ENCODE measurements at regions not wholly inside any gene's neighbourhood (a gene's known extent, or its start where the extent isn't known, plus 50 kb on each side); places are given as distances from the start of the nearest gene placed in this dataset.
A peak's percentile ranks its signal among the peaks of the same experiment; 100 is the strongest.
"Not testable (repeated sequence)": the region's sequence is repeated elsewhere in the genome, so short reads cannot be mapped to it uniquely, and the experiment has no call there.

DNA sequence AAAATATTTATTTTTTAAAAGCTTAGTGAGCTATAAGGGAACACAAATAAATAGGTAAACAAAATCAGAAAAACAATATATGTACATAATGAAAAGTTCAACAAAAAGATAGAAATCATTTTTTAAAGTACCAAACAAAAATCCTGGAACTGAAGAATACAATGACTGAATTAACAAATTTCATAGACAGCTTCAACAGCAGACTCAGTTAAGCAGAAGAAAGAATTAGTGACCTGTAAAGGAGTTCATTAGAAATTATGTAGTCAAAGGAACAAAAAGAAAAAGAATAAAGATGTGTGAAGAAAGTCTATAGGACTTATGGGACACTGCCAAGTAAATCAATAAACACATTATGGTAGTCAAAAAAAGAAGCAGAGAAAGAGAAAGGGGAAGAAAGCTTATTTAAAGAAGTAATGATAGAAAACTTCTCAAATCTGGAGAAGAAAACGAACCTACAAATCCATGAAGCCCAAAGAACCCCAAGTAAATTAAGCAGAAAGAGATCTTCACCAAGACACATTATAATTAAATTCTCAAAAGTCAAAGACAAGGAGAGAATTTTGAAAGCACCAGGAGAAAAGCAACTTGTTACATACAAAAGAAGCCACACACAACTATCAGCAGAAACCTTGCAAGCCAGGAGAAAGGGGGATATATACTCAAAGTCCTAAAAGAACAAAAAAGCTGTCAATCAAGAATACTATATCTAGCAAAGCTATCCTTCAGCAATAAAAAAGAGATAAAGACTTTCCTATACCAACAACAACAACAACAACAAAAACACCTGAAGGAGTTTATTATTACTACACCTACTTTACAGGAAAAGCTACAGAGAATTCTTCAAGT is 338.9 kb downstream of the PTTG2 start:
- ATAC-seq (no peak), DNase-seq (no peak)
- intact Hi-C loops (cut with DNase I, micrococcal nuclease) = no loop called here

DNA sequence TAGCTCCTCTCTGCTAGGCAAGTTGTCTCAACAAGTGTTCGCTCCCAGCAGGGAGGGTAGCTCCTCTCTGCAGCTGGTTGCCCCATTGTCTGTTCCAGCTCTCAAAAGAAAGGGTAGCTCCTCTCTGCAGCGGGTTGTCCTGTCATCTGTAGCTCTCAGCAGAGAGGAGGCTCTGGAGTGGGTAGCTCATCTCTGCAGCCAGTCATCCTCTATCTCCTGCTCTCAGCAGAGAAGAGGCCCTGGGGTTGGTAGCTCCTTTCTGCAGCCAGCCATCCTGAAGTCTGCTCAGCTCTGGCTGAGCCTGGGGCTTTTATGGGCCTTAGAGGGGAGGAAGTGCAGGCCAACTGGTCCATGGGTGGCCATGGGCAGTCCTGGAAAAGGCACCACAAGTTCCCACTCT is 342.7 kb downstream of the PTTG2 start:
- intact Hi-C loops (cut with DNase I, micrococcal nuclease) = no loop called here
- no peak for ATAC-seq
- DNase-seq = no peak

- ATAC-seq; DNase-seq; intact Hi-C loops (cut with DNase I, micrococcal nuclease): not testable (repeated sequence)
Observed at GRCh38 chr4:38304460-38304859, 344.3 kb downstream of the PTTG2 start.

GRCh38 chr4:38306482-38307071 is 346.4 kb downstream of the PTTG2 start:
- DNase-seq = no peak
- no peak for ATAC-seq
- intact Hi-C loops (cut with DNase I, micrococcal nuclease) = no loop called here

GRCh38 chr4:38308728-38309311 is 348.6 kb downstream of the PTTG2 start:
- ATAC-seq = no peak
- DNase-seq = no peak
- intact Hi-C loops (cut with DNase I, micrococcal nuclease) = no loop called here

DNA sequence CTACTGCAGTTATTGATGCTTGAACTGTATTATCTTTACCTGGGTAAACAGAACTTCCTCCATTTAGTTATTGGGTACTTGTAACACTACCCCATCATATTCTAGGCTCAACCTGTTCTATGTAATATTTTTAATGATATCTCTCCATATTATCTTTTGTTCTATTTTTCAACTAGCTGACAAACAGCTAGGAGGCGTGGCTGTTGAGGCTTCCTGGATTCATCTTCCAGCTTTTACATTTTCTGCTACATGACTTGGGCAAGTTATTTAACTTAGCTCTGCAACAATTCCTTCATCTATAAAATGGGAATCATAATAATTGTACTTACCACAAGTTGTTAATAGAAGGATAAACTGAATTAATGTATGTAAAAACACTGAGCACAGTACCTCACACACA is 349.3 kb downstream of the PTTG2 start:
- no peak for ATAC-seq
- DNase-seq = no peak
- intact Hi-C loops (cut with DNase I, micrococcal nuclease) = no loop called here

GRCh38 chr4:38310446-38311043 is 350.3 kb downstream of the PTTG2 start:
- DNase-seq (no peak), ATAC-seq (no peak)
- intact Hi-C loops (cut with DNase I, micrococcal nuclease) = loop anchor here in 1 of 2 donors (10.0 kb wide), 2 partner anchors 126 to 236 kb away; no protein-coding TSS in a partner anchor

GRCh38 chr4:38311495-38312126 is 351.4 kb downstream of the PTTG2 start:
- intact Hi-C loops (cut with DNase I, micrococcal nuclease) = loop anchor here in 1 of 2 donors (10.0 kb wide), 2 partner anchors 127 to 237 kb away; no protein-coding TSS in a partner anchor
- ATAC-seq = no peak
- DNase-seq = no peak

GRCh38 chr4:38313175-38313574 is 350.8 kb upstream of the KLF3 start:
- ATAC-seq (peak; percentile 78), DNase-seq (peak; percentile 75 to 90)
- intact Hi-C loops (cut with DNase I, micrococcal nuclease) = loop anchor here in 1 of 2 donors (10.0 kb wide), 2 partner anchors 128 to 238 kb away; no protein-coding TSS in a partner anchor

- DNase-seq (peak; percentile 52 to 76), ATAC-seq (peak; percentile 67)
Observed at GRCh38 chr4:38313999-38314561, 349.9 kb upstream of the KLF3 start.

GRCh38 chr4:38314663-38315062 is 349.3 kb upstream of the KLF3 start:
- peak; percentile 89 to 90 for DNase-seq
- ATAC-seq = peak; percentile 54
- intact Hi-C loops (cut with DNase I, micrococcal nuclease) = loop anchor here in 1 of 2 donors (5.0 to 10.0 kb wide), 3 partner anchors 130 to 358 kb away; no protein-coding TSS in a partner anchor

More at GRCh38 chr4:38313999-38314561, 349.9 kb upstream of the KLF3 start:
- intact Hi-C loops (cut with DNase I, micrococcal nuclease) = loop anchor here in 1 of 2 donors (10.0 kb wide), 2 partner anchors 129 to 239 kb away; no protein-coding TSS in a partner anchor

- ATAC-seq = no peak
- intact Hi-C loops (cut with DNase I, micrococcal nuclease) = loop anchor here in 1 of 2 donors (5.0 to 10.0 kb wide), 3 partner anchors 130 to 357 kb away; no protein-coding TSS in a partner anchor
- no peak for DNase-seq
Observed at GRCh38 chr4:38315286-38315685, 348.7 kb upstream of the KLF3 start.

DNA sequence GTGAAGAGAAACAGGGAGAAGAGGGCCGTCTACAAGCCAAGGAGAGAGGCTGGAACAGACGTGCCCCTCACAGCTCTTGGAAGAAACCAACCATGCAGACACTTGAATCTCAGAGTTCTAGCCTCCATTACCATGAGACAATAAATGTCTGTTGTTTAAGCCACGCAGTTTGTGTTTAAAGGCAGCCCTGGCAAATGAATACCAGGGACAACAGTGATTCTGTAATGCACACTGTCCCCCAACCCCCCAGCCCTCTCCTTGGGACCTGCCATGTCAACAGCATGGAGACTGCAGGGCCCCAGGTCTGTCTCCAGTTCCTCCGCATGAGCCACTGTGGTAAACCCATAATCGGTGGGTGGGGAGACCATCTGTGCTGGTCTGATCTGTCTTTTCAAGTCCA is 348.0 kb upstream of the KLF3 start:
- DNase-seq (no peak), ATAC-seq (no peak)
- intact Hi-C loops (cut with DNase I, micrococcal nuclease) = loop anchor here in 1 of 2 donors (5.0 to 10.0 kb wide), 3 partner anchors 131 to 356 kb away; no protein-coding TSS in a partner anchor

- no peak for ATAC-seq
- intact Hi-C loops (cut with DNase I, micrococcal nuclease) = loop anchor here in 1 of 2 donors (5.0 to 10.0 kb wide), 3 partner anchors 132 to 355 kb away; no protein-coding TSS in a partner anchor
- no peak for DNase-seq
Observed at GRCh38 chr4:38317041-38317674, 346.8 kb upstream of the KLF3 start.

GRCh38 chr4:38318737-38319455 is 345.1 kb upstream of the KLF3 start:
- DNase-seq (peak; percentile 88 to 95), ATAC-seq (peak; percentile 79)
- intact Hi-C loops (cut with DNase I, micrococcal nuclease) = loop anchor here in 1 of 2 donors (5.0 to 10.0 kb wide), 3 partner anchors 134 to 353 kb away; no protein-coding TSS in a partner anchor

DNA sequence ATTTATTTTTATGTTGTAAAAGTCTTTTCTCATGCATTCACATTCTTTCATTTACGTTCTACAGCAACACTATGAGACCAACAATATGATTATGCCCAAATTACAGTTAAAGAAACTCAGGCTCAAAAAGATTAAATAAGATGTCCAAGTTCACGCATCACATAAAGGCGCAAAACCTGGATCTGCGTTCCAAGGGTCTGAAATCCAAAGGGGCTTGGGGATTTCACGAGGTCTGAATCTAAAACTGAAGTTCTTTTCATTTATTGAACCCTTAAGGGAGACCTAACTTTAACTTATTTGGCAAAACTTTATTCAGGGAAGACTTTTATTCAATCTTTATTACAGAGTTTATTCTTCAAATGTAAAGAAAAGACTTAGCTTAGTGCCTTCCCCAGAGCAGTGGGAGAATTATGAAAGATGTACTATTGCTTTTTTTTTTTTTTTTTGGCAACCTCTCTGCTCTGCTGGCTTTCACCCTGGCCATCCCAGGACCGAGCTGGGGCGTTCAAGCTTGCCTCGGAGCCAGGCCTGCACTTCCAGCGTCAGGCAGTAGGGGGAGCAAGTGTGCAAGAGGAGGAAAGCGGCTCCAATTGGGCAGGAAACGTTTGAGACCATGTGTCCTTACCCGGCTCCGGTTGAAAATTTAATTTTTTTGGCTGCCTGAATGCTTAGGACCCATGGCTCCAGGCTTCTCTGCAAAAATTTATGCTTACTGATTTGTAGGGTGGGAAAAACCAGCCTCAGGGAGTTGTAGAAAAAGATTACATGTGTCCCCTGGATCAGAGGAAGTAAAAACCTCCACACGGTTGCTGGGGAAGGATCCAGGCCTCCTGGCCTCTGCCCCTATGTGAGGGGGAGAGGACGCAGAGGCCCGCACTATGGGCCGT is 344.3 kb upstream of the KLF3 start:
- intact Hi-C loops (cut with DNase I, micrococcal nuclease) = loop anchor here (5.0 to 10.0 kb wide), 4 partner anchors 135 to 355 kb away; no protein-coding TSS in a partner anchor
- ATAC-seq = peak; percentile 67
- peak; percentile 88 to 97 for DNase-seq
